ENCODE measurements at regions not wholly inside any gene's neighbourhood (a gene's known extent, or its start where the extent isn't known, plus 50 kb on each side); places are given as distances from the start of the nearest gene placed in this dataset.

- Histone ChIP-seq H3K4me1 (no peaks in the 10 kb centered on the region), H3K36me3 (no peaks in the 10 kb centered on the region), H3K27ac (no peak overlapping the region), H3K4me3 (no peak overlapping the region), H3K9me3 (no peaks in the 10 kb centered on the region), H3K27me3 (no peaks in the 10 kb centered on the region)
- TF ChIP-seq POLR2A (IDR thresholded peaks at IDR 0.05) (no peak), CTCF (IDR thresholded peaks at IDR 0.05) (no peak)
- no peak for DNase-seq
Observed at GRCh38 chr18:40939656-40940515, 1015.1 kb upstream of the PIK3C3 start.

- no peak for DNase-seq
- no peaks in the 10 kb centered on the region for H3K36me3 ChIP-seq
- no peaks in the 10 kb centered on the region for H3K9me3 ChIP-seq
- no peaks in the 10 kb centered on the region for H3K27me3 ChIP-seq
- TF ChIP-seq CTCF (IDR thresholded peaks at IDR 0.05), result no peak
- no peak for TF ChIP-seq POLR2A (IDR thresholded peaks at IDR 0.05)
- H3K4me3 ChIP-seq, result no peak overlapping the region
- no peaks in the 10 kb centered on the region for H3K4me1 ChIP-seq
- no peak overlapping the region for H3K27ac ChIP-seq
Observed at GRCh38 chr18:40938615-40939014, 1016.4 kb upstream of the PIK3C3 start.

GRCh38 chr18:40937386-40937785, 1017.6 kb upstream of the PIK3C3 start:
- Histone ChIP-seq H3K4me3 (no peak overlapping the region), H3K36me3 (no peaks in the 10 kb centered on the region), H3K27ac (no peak overlapping the region), H3K27me3 (no peaks in the 10 kb centered on the region), H3K4me1 (no peaks in the 10 kb centered on the region), H3K9me3 (no peaks in the 10 kb centered on the region)
- no peak for TF ChIP-seq POLR2A (IDR thresholded peaks at IDR 0.05)
- TF ChIP-seq CTCF (IDR thresholded peaks at IDR 0.05), result no peak
- DNase-seq, result no peak

- TF ChIP-seq POLR2A (IDR thresholded peaks at IDR 0.05) (no peak), CTCF (IDR thresholded peaks at IDR 0.05) (no peak)
- no peak overlapping the region for H3K27ac ChIP-seq
- DNase-seq, result no peak
- H3K4me3 ChIP-seq, result no peak overlapping the region
- H3K4me1 ChIP-seq, result no peaks in the 10 kb centered on the region
- no peaks in the 10 kb centered on the region for H3K9me3 ChIP-seq
- H3K36me3 ChIP-seq, result no peaks in the 10 kb centered on the region
- no peaks in the 10 kb centered on the region for H3K27me3 ChIP-seq
Observed at GRCh38 chr18:40935423-40935822, 1019.6 kb upstream of the PIK3C3 start.

- Histone ChIP-seq H3K4me3 (no peak overlapping the region), H3K27ac (no peak overlapping the region), H3K9me3 (no peaks in the 10 kb centered on the region), H3K27me3 (no peaks in the 10 kb centered on the region), H3K4me1 (no peaks in the 10 kb centered on the region), H3K36me3 (no peaks in the 10 kb centered on the region)
- TF ChIP-seq CTCF (IDR thresholded peaks at IDR 0.05) (no peak), POLR2A (IDR thresholded peaks at IDR 0.05) (no peak)
- no peak for DNase-seq
Observed at GRCh38 chr18:40932862-40933261, 1022.2 kb upstream of the PIK3C3 start.

Measured in Peyer's patch (tissue), 4 donors.